ENCODE measurements at regions not wholly inside any gene's neighbourhood (a gene's known extent, or its start where the extent isn't known, plus 50 kb on each side); places are given as distances from the start of the nearest gene placed in this dataset.
A peak's percentile ranks its signal among the peaks of the same experiment; 100 is the strongest.

- TF ChIP-seq MAX (IDR thresholded peaks at IDR 0.05) (no peak), TAF1 (IDR thresholded peaks at IDR 0.05; ENCODE audit: low read depth) (no peak), YY1 (IDR thresholded peaks at IDR 0.05; ENCODE audit: low read depth) (no peak), EGR1 (IDR thresholded peaks at IDR 0.05) (no peak), REST (IDR thresholded peaks at IDR 0.05; ENCODE audit: low read depth) (no peak), CEBPB (IDR thresholded peaks at IDR 0.05) (no peak), CREB1 (IDR thresholded peaks at IDR 0.05; ENCODE audit: low read depth) (no peak), RAD21 (IDR thresholded peaks at IDR 0.05; ENCODE audit: low read depth) (no peak), FOXM1 (IDR thresholded peaks at IDR 0.05; ENCODE audit: borderline replicate concordance, low read depth) (no peak), USF1 (IDR thresholded peaks at IDR 0.05) (no peak), TCF12 (IDR thresholded peaks at IDR 0.05; ENCODE audit: low read depth) (no peak), TEAD4 (IDR thresholded peaks at IDR 0.05) (no peak), EP300 (IDR thresholded peaks at IDR 0.05; ENCODE audit: borderline replicate concordance) (no peak), ZBTB7A (IDR thresholded peaks at IDR 0.05; ENCODE audit: low read depth) (no peak), NFIC (IDR thresholded peaks at IDR 0.05) (no peak)
Measured at GRCh38 chr10:78659598-78659967, 409.2 kb upstream of the ZMIZ1 start.

GRCh38 chr10:78660446-78661106 lies 408.2 kb upstream of the ZMIZ1 start:
- TF ChIP-seq REST (IDR thresholded peaks at IDR 0.05; ENCODE audit: low read depth) (no peak), EGR1 (IDR thresholded peaks at IDR 0.05) (no peak), TAF1 (IDR thresholded peaks at IDR 0.05; ENCODE audit: low read depth) (no peak), EP300 (IDR thresholded peaks at IDR 0.05; ENCODE audit: borderline replicate concordance) (no peak), RAD21 (IDR thresholded peaks at IDR 0.05; ENCODE audit: low read depth) (no peak), YY1 (IDR thresholded peaks at IDR 0.05; ENCODE audit: low read depth) (no peak), ZBTB7A (IDR thresholded peaks at IDR 0.05; ENCODE audit: low read depth) (no peak), TEAD4 (IDR thresholded peaks at IDR 0.05) (no peak), CREB1 (IDR thresholded peaks at IDR 0.05; ENCODE audit: low read depth) (no peak), USF1 (IDR thresholded peaks at IDR 0.05) (no peak), FOXM1 (IDR thresholded peaks at IDR 0.05; ENCODE audit: borderline replicate concordance, low read depth) (no peak), MAX (IDR thresholded peaks at IDR 0.05) (no peak), NFIC (IDR thresholded peaks at IDR 0.05) (no peak), TCF12 (IDR thresholded peaks at IDR 0.05; ENCODE audit: low read depth) (no peak), CEBPB (IDR thresholded peaks at IDR 0.05) (no peak)

- no peak for TF ChIP-seq TEAD4 (IDR thresholded peaks at IDR 0.05)
- TF ChIP-seq RAD21 (IDR thresholded peaks at IDR 0.05; ENCODE audit: low read depth): no peak
- no peak for TF ChIP-seq EP300 (IDR thresholded peaks at IDR 0.05; ENCODE audit: borderline replicate concordance)
- no peak for TF ChIP-seq ZBTB7A (IDR thresholded peaks at IDR 0.05; ENCODE audit: low read depth)
- no peak for TF ChIP-seq YY1 (IDR thresholded peaks at IDR 0.05; ENCODE audit: low read depth)
- TF ChIP-seq TCF12 (IDR thresholded peaks at IDR 0.05; ENCODE audit: low read depth): no peak
- TF ChIP-seq EGR1 (IDR thresholded peaks at IDR 0.05): no peak
Measured at GRCh38 chr10:78663721-78664120, 405.0 kb upstream of the ZMIZ1 start.

GRCh38 chr10:78664929-78665553 lies 403.7 kb upstream of the ZMIZ1 start:
- no peak for TF ChIP-seq FOXM1 (IDR thresholded peaks at IDR 0.05; ENCODE audit: borderline replicate concordance, low read depth)
- TF ChIP-seq EP300 (IDR thresholded peaks at IDR 0.05; ENCODE audit: borderline replicate concordance): no peak
- TF ChIP-seq RAD21 (IDR thresholded peaks at IDR 0.05; ENCODE audit: low read depth): peak; percentile 77
- no peak for TF ChIP-seq TAF1 (IDR thresholded peaks at IDR 0.05; ENCODE audit: low read depth)

- TF ChIP-seq MAX (IDR thresholded peaks at IDR 0.05): no peak
- TF ChIP-seq RAD21 (IDR thresholded peaks at IDR 0.05; ENCODE audit: low read depth): no peak
- TF ChIP-seq EGR1 (IDR thresholded peaks at IDR 0.05): no peak
- no peak for TF ChIP-seq TEAD4 (IDR thresholded peaks at IDR 0.05)
- no peak for TF ChIP-seq TAF1 (IDR thresholded peaks at IDR 0.05; ENCODE audit: low read depth)
- no peak for TF ChIP-seq CEBPB (IDR thresholded peaks at IDR 0.05)
- TF ChIP-seq TCF12 (IDR thresholded peaks at IDR 0.05; ENCODE audit: low read depth): no peak
- no peak for TF ChIP-seq NFIC (IDR thresholded peaks at IDR 0.05)
- no peak for TF ChIP-seq EP300 (IDR thresholded peaks at IDR 0.05; ENCODE audit: borderline replicate concordance)
- no peak for TF ChIP-seq ZBTB7A (IDR thresholded peaks at IDR 0.05; ENCODE audit: low read depth)
- no peak for TF ChIP-seq USF1 (IDR thresholded peaks at IDR 0.05)
- TF ChIP-seq FOXM1 (IDR thresholded peaks at IDR 0.05; ENCODE audit: borderline replicate concordance, low read depth): no peak
- TF ChIP-seq YY1 (IDR thresholded peaks at IDR 0.05; ENCODE audit: low read depth): no peak
- no peak for TF ChIP-seq REST (IDR thresholded peaks at IDR 0.05; ENCODE audit: low read depth)
- TF ChIP-seq CREB1 (IDR thresholded peaks at IDR 0.05; ENCODE audit: low read depth): no peak
Measured at GRCh38 chr10:78672918-78673317, 395.8 kb upstream of the ZMIZ1 start.

All from Ishikawa (cell line).